ENCODE measurements at regions not wholly inside any gene's neighbourhood (a gene's known extent, or its start where the extent isn't known, plus 50 kb on each side); places are given as distances from the start of the nearest gene placed in this dataset.

DNA sequence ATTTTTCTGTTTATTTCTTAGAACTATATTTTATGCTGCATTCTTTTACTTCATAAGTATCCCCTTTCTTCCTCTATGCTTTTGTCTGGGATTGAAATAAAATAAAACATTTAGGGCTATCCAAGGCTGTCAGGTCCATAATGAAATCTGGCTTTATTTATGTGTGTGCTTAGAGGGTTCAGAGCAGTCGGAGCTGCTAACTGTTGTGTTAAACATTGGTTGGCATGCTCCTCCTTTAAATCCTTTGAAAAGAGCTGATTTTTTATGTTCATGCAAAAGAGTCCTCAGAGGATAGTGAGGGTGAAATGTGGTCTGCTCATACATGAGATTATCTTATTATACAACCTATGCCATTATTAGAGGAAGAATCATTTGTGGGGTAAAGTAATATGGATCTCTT, 322.3 kb upstream of the E2F7 start:
- Histone ChIP-seq H3K27ac (ENCODE audit: low read length) (no peak overlapping the region), H3K27me3 (ENCODE audit: insufficient read depth, low read length, poor library complexity) (no peaks in the 10 kb centered on the region), H3K36me3 (ENCODE audit: insufficient read depth, low read length) (no peaks in the 10 kb centered on the region), H3K9me3 (ENCODE audit: insufficient read depth, low read length, severe bottlenecking) (no peaks in the 10 kb centered on the region), H4K20me1 (ENCODE audit: insufficient read depth, low read length) (no peaks in the 10 kb centered on the region), H3K9ac (ENCODE audit: low read depth, low read length) (no peak overlapping the region), H3K79me2 (ENCODE audit: insufficient read depth, low read length) (no peaks in the 10 kb centered on the region), H2AFZ (ENCODE audit: low read depth, low read length) (no peak overlapping the region), H3K4me1 (ENCODE audit: insufficient read depth, low read length) (no peaks in the 10 kb centered on the region), H3K4me3 (ENCODE audit: low read depth in 1 of 2, low read length in 2 of 2) (no peak overlapping the region), H3K4me2 (ENCODE audit: insufficient read depth, low read length) (no peak overlapping the region)
- ATAC-seq (ENCODE audit: insufficient read depth, low read depth) (no peak), DNase-seq (no peak)
- TF ChIP-seq, protein P1, sequence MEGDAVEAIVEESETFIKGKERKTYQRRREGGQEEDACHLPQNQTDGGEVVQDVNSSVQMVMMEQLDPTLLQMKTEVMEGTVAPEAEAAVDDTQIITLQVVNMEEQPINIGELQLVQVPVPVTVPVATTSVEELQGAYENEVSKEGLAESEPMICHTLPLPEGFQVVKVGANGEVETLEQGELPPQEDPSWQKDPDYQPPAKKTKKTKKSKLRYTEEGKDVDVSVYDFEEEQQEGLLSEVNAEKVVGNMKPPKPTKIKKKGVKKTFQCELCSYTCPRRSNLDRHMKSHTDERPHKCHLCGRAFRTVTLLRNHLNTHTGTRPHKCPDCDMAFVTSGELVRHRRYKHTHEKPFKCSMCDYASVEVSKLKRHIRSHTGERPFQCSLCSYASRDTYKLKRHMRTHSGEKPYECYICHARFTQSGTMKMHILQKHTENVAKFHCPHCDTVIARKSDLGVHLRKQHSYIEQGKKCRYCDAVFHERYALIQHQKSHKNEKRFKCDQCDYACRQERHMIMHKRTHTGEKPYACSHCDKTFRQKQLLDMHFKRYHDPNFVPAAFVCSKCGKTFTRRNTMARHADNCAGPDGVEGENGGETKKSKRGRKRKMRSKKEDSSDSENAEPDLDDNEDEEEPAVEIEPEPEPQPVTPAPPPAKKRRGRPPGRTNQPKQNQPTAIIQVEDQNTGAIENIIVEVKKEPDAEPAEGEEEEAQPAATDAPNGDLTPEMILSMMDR (IDR thresholded peaks at IDR 0.05; ENCODE audit: borderline replicate concordance, extremely low read depth, low read length, poor library complexity, severe bottlenecking) = no peak
- no peak for TF ChIP-seq EZH2 (IDR thresholded peaks at IDR 0.05; ENCODE audit: borderline replicate concordance, low read depth, low read length, severe bottlenecking)

DNA sequence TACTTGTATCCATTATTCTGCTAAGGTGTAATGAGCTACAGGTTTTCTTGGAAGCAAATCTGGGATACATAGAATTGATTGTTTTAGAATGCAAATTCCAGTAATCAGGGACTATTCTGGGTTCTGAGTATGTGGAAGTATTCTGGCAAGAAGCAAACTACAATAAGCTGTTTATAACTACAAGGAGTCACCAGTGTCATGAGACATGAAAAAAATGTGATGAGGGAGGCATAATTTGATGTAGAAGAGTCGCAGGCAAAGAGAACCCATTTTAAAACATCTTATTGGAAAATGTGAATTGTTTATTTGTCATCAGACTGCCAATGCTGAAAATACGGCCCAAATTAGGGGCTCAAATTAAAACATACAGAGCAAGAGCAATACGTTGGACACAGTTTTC, 321.8 kb upstream of the E2F7 start:
- Histone ChIP-seq H3K79me2 (ENCODE audit: insufficient read depth, low read length) (no peaks in the 10 kb centered on the region), H3K36me3 (ENCODE audit: insufficient read depth, low read length) (no peaks in the 10 kb centered on the region), H3K9me3 (ENCODE audit: insufficient read depth, low read length, severe bottlenecking) (no peaks in the 10 kb centered on the region), H3K27me3 (ENCODE audit: insufficient read depth, low read length, poor library complexity) (no peaks in the 10 kb centered on the region), H3K9ac (ENCODE audit: low read depth, low read length) (no peak overlapping the region), H3K4me3 (ENCODE audit: low read depth in 1 of 2, low read length in 2 of 2) (no peak overlapping the region), H4K20me1 (ENCODE audit: insufficient read depth, low read length) (no peaks in the 10 kb centered on the region), H2AFZ (ENCODE audit: low read depth, low read length) (no peak overlapping the region), H3K4me2 (ENCODE audit: insufficient read depth, low read length) (no peak overlapping the region), H3K27ac (ENCODE audit: low read length) (no peak overlapping the region), H3K4me1 (ENCODE audit: insufficient read depth, low read length) (no peaks in the 10 kb centered on the region)
- TF ChIP-seq, protein P1 (IDR thresholded peaks at IDR 0.05; ENCODE audit: borderline replicate concordance, extremely low read depth, low read length, poor library complexity, severe bottlenecking) = no peak
- no peak for TF ChIP-seq EZH2 (IDR thresholded peaks at IDR 0.05; ENCODE audit: borderline replicate concordance, low read depth, low read length, severe bottlenecking)
- DNase-seq (no peak), ATAC-seq (ENCODE audit: insufficient read depth, low read depth) (no peak)

DNA sequence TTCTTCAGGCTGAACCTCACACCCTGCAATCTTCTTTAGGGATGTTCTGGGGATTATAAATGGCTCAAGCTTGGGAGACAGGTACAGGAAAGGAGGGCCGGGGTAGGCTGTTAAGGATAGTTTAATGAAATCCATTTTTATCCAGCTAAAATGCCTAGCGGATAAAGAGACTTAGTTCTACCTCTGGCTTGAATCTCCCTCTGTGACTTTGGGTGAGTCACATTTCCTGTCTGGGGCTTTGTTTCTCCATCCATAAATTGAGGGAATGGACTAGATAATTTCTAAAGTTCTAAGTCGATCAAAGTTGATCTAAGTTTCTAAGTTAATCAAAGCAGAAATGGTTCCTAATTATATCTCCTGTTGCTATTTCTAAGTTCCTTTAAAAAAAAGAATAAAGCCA, 319.6 kb upstream of the E2F7 start:
- no peak for DNase-seq
- no peak overlapping the region for H3K4me3 ChIP-seq (ENCODE audit: low read depth in 1 of 2, low read length in 2 of 2)
- no peak overlapping the region for H2AFZ ChIP-seq (ENCODE audit: low read depth, low read length)
- TF ChIP-seq EZH2 (IDR thresholded peaks at IDR 0.05; ENCODE audit: borderline replicate concordance, low read depth, low read length, severe bottlenecking) = no peak
- TF ChIP-seq, protein P1 (IDR thresholded peaks at IDR 0.05; ENCODE audit: borderline replicate concordance, extremely low read depth, low read length, poor library complexity, severe bottlenecking) = no peak
- no peaks in the 10 kb centered on the region for H3K9me3 ChIP-seq (ENCODE audit: insufficient read depth, low read length, severe bottlenecking)
- no peak overlapping the region for H3K9ac ChIP-seq (ENCODE audit: low read depth, low read length)
- no peaks in the 10 kb centered on the region for H4K20me1 ChIP-seq (ENCODE audit: insufficient read depth, low read length)
- H3K4me1 ChIP-seq (ENCODE audit: insufficient read depth, low read length) = no peaks in the 10 kb centered on the region
- no peak overlapping the region for H3K4me2 ChIP-seq (ENCODE audit: insufficient read depth, low read length)
- no peak overlapping the region for H3K27ac ChIP-seq (ENCODE audit: low read length)
- H3K79me2 ChIP-seq (ENCODE audit: insufficient read depth, low read length) = no peaks in the 10 kb centered on the region
- ATAC-seq (ENCODE audit: insufficient read depth, low read depth) = no peak
- H3K36me3 ChIP-seq (ENCODE audit: insufficient read depth, low read length) = no peaks in the 10 kb centered on the region
- no peaks in the 10 kb centered on the region for H3K27me3 ChIP-seq (ENCODE audit: insufficient read depth, low read length, poor library complexity)
